Stimulated activated CD8-positive, alpha-beta memory T cell treated with anti-CD3 and anti-CD28 coated beads, Interleukin-15, amount 100 ng/mL, for 4 hours (primary cell): ENCODE measurements at regions not wholly inside any gene's neighbourhood (a gene's known extent, or its start where the extent isn't known, plus 50 kb on each side); places are given as distances from the start of the nearest gene placed in this dataset.

Experiments used
- DNase-seq, 2 donors: peaks; one replicate each; pipeline ENCODE4 v3.0.0-alpha.2; 2020; ENCODE audit warnings: low read depth in 2 of 2

GRCh38 chr6:113489952-113490746 is 367.0 kb upstream of the MARCKS start:
- no peak for DNase-seq

GRCh38 chr6:113491376-113491775 is 365.8 kb upstream of the MARCKS start:
- DNase-seq = no peak

- no peak for DNase-seq
These were observed 363.2 kb upstream of the MARCKS start for GRCh38 chr6:113493991-113494390.

GRCh38 chr6:113495521-113495920 is 361.6 kb upstream of the MARCKS start:
- no peak for DNase-seq

GRCh38 chr6:113496166-113496565 is 361.0 kb upstream of the MARCKS start:
- no peak for DNase-seq

- no peak for DNase-seq
These were observed 356.9 kb upstream of the MARCKS start for GRCh38 chr6:113500221-113500620.

- no peak for DNase-seq
These were observed 352.0 kb upstream of the MARCKS start for GRCh38 chr6:113505084-113505699.

- no peak for DNase-seq
These were observed 348.9 kb upstream of the MARCKS start for GRCh38 chr6:113508249-113508648.

- DNase-seq = no peak
These were observed 346.0 kb upstream of the MARCKS start for GRCh38 chr6:113511100-113511499.

- DNase-seq = no peak
These were observed 344.6 kb upstream of the MARCKS start for GRCh38 chr6:113512576-113512975.

- no peak for DNase-seq
These were observed 344.1 kb upstream of the MARCKS start for GRCh38 chr6:113513086-113513485.

- DNase-seq = no peak
These were observed 334.8 kb upstream of the MARCKS start for GRCh38 chr6:113522376-113522775.

GRCh38 chr6:113524826-113525225 is 332.3 kb upstream of the MARCKS start:
- no peak for DNase-seq

GRCh38 chr6:113526553-113526952 is 330.6 kb upstream of the MARCKS start:
- no peak for DNase-seq

GRCh38 chr6:113526995-113527394 is 330.1 kb upstream of the MARCKS start:
- no peak for DNase-seq

GRCh38 chr6:113528111-113528510 is 329.0 kb upstream of the MARCKS start:
- no peak for DNase-seq

GRCh38 chr6:113529196-113529595 is 327.9 kb upstream of the MARCKS start:
- no peak for DNase-seq

GRCh38 chr6:113529879-113530278 is 327.3 kb upstream of the MARCKS start:
- DNase-seq = no peak

- no peak for DNase-seq
These were observed 326.4 kb upstream of the MARCKS start for GRCh38 chr6:113530769-113531168.

GRCh38 chr6:113539202-113539601 is 317.9 kb upstream of the MARCKS start:
- no peak for DNase-seq

GRCh38 chr6:113539623-113540022 is 317.5 kb upstream of the MARCKS start:
- no peak for DNase-seq

- DNase-seq = no peak
These were observed 316.7 kb upstream of the MARCKS start for GRCh38 chr6:113540466-113540865.

- DNase-seq = no peak
These were observed 306.0 kb upstream of the MARCKS start for GRCh38 chr6:113551168-113551567.

- DNase-seq = no peak
These were observed 300.4 kb upstream of the MARCKS start for GRCh38 chr6:113556775-113557174.
